ENCODE measurements at regions not wholly inside any gene's neighbourhood (a gene's known extent, or its start where the extent isn't known, plus 50 kb on each side); places are given as distances from the start of the nearest gene placed in this dataset.

- no peak for DNase-seq
Measured at GRCh38 chr13:107070792-107071191, 502.9 kb upstream of the ARGLU1 start.

GRCh38 chr13:107069108-107069776, 501.3 kb upstream of the ARGLU1 start:
- DNase-seq: no peak

- DNase-seq: no peak
Measured at GRCh38 chr13:107067381-107067780, 499.4 kb upstream of the ARGLU1 start.

- no peak for DNase-seq
Measured at GRCh38 chr13:107066355-107066754, 498.4 kb upstream of the ARGLU1 start.

GRCh38 chr13:107065036-107065435, 497.1 kb upstream of the ARGLU1 start:
- no peak for DNase-seq

- DNase-seq: no peak
Measured at GRCh38 chr13:107057028-107057631, 489.2 kb upstream of the ARGLU1 start.

- peak; percentile 52 for DNase-seq
Measured at GRCh38 chr13:107043021-107043956, 475.4 kb upstream of the ARGLU1 start.

- no peak for DNase-seq
Measured at GRCh38 chr13:107035778-107036177, 467.8 kb upstream of the ARGLU1 start.

GRCh38 chr13:107035186-107035585, 467.2 kb upstream of the ARGLU1 start:
- DNase-seq: no peak

GRCh38 chr13:107034236-107034872, 466.4 kb upstream of the ARGLU1 start:
- DNase-seq: no peak

GRCh38 chr13:107031716-107032115, 463.8 kb upstream of the ARGLU1 start:
- DNase-seq: no peak

GRCh38 chr13:107028751-107029150, 460.8 kb upstream of the ARGLU1 start:
- no peak for DNase-seq

GRCh38 chr13:107025991-107026390, 458.1 kb upstream of the ARGLU1 start:
- no peak for DNase-seq

- DNase-seq: no peak
Measured at GRCh38 chr13:107023335-107023734, 455.4 kb upstream of the ARGLU1 start.

GRCh38 chr13:107020393-107020792, 452.5 kb upstream of the ARGLU1 start:
- DNase-seq: no peak

GRCh38 chr13:107018285-107018684, 450.3 kb upstream of the ARGLU1 start:
- DNase-seq: no peak

- DNase-seq: no peak
Measured at GRCh38 chr13:107006661-107007060, 438.7 kb upstream of the ARGLU1 start.

GRCh38 chr13:107005577-107005976, 437.6 kb upstream of the ARGLU1 start:
- DNase-seq: no peak

GRCh38 chr13:107003911-107004310, 436.0 kb upstream of the ARGLU1 start:
- no peak for DNase-seq

- no peak for DNase-seq
Measured at GRCh38 chr13:106998664-106999063, 430.7 kb upstream of the ARGLU1 start.

- no peak for DNase-seq
Measured at GRCh38 chr13:106997696-106998095, 429.8 kb upstream of the ARGLU1 start.

GRCh38 chr13:106996867-106997618, 429.1 kb upstream of the ARGLU1 start:
- no peak for DNase-seq
